A549 (cell line): ENCODE measurements at regions not wholly inside any gene's neighbourhood (a gene's known extent, or its start where the extent isn't known, plus 50 kb on each side); places are given as distances from the start of the nearest gene placed in this dataset.

Experiments
- ATAC-seq, 2 experiments: fragments of 200-7000 bp in 1 of 2; fragments of >200 bp in 1 of 2; cut with Nextera tagmentation in 1 of 2; cut with Tn5 transposase in 1 of 2; 3 replicates each; pipeline versions ENCODE4 v1.8.0 to v1.9.1; 2018 to 2020; ENCODE audit warnings: mild to moderate bottlenecking in 1 of 2, moderate library complexity in 1 of 2
- CTCF ChIA-PET: fragments of 300-600 bp; sonication (Branson Sonifier 250); formaldehyde crosslinking; extraction: SDS; loops from one replicate; lab custom pipeline; 2021; ENCODE audit warnings: antibody characterized with exemption, inconsistent platforms; lab: Yijun Ruan, JAX
- POLR2A ChIA-PET: fragments of 350-600 bp; formaldehyde crosslinking; extraction: SDS; loops from one replicate; lab custom pipeline; 2021; ENCODE audit warnings: antibody characterized with exemption, inconsistent platforms; lab: Yijun Ruan, JAX
- DNase-seq, 2 experiments: peaks; one replicate each; pipeline versions ENCODE4 v3.0.0 to v3.0.0-alpha.2; 2011 to 2016; ENCODE audit warnings: low read depth in 1 of 2, low spot score in 1 of 2
- FAIRE-seq: peaks from 2 replicates; lab custom pipeline; 2011; peaks lifted over from hg19 to GRCh38; lab: Jason Lieb, UNC
- H3K27ac ChIP-seq, 2 experiments: fragments of >200 bp; sonication (Bioruptor Twin); formaldehyde crosslinking; 3 replicates each; pipeline ENCODE4 v1.5.1; 2016 to 2017
- H3K4me1 ChIP-seq: fragments of >200 bp; sonication (Bioruptor Twin); formaldehyde crosslinking; 3 replicates; pipeline ENCODE4 v1.6.1; 2016
- H3K4me2 ChIP-seq: fragments of >200 bp; sonication (Bioruptor Twin); formaldehyde crosslinking; 3 replicates; pipeline ENCODE4 v1.6.1; 2016
- H3K4me3 ChIP-seq: fragments of >200 bp; sonication (Bioruptor Twin); formaldehyde crosslinking; 3 replicates; pipeline ENCODE4 v1.5.1; 2016
- H3K9me3 ChIP-seq: fragments of >200 bp; sonication (Bioruptor Twin); formaldehyde crosslinking; 3 replicates; pipeline ENCODE4 v1.6.1; 2016
- ATOH8 ChIP-seq: fragments of 250-450 bp; sonication (Bioruptor Pico); IDR thresholded peaks from 2 replicates; pipeline ENCODE4 v1.5.0; 2020; ENCODE audit warnings: low read depth, mild to moderate bottlenecking, moderate library complexity
- BCL3 ChIP-seq: fragments of >200 bp; sonication (Bioruptor Twin); formaldehyde crosslinking; IDR thresholded peaks from 3 replicates; pipeline ENCODE4 v1.6.1; 2016
- CBX2 ChIP-seq: fragments of 200-600 bp; sonication (generic); IDR thresholded peaks from 2 replicates; pipeline ENCODE4 v1.6.1; 2016; ENCODE audit warnings: low read depth, mild to moderate bottlenecking, borderline replicate concordance
- E2F6 ChIP-seq: IDR thresholded peaks from 2 replicates; pipeline ENCODE4 v1.6.1; 2012; ENCODE audit warnings: low read depth, borderline replicate concordance
- ELK1 ChIP-seq: fragments of 150-350 bp; IDR thresholded peaks from 2 replicates; pipeline ENCODE4 v1.6.1; 2014; ENCODE audit warnings: low read depth, mild to moderate bottlenecking, low read length
- EP300 ChIP-seq, 2 experiments: fragments of >200 bp; sonication (Bioruptor Twin); formaldehyde crosslinking; IDR thresholded peaks; 2 replicates in 1 of 2; 3 replicates in 1 of 2; pipeline ENCODE4 v1.6.1; 2016 to 2017
- ESRRA ChIP-seq: fragments of 150-350 bp; IDR thresholded peaks from 2 replicates; pipeline ENCODE4 v1.6.1; 2014; ENCODE audit warnings: mild to moderate bottlenecking, low read length, borderline replicate concordance
- FOSB ChIP-seq: fragments of 250-450 bp; sonication (Bioruptor Pico); IDR thresholded peaks from 2 replicates; pipeline ENCODE4 v1.5.0; 2020; ENCODE audit warnings: mild to moderate bottlenecking, moderate library complexity
- FOSL2 ChIP-seq, 2 experiments: fragments of 450-650 bp in 1 of 2; fragments of >200 bp in 1 of 2; sonication (Bioruptor Twin) in 1 of 2; formaldehyde crosslinking; IDR thresholded peaks; 2 replicates each; pipeline versions ENCODE4 v1.5.0 to v1.6.1; 2016 to 2020; ENCODE audit warnings: mild to moderate bottlenecking in 1 of 2, moderate library complexity in 1 of 2
- HDAC2 ChIP-seq: fragments of 200-600 bp; sonication (generic); IDR thresholded peaks from 2 replicates; pipeline ENCODE4 v1.6.1; 2016
- HMGXB4 ChIP-seq: fragments of 250-450 bp; sonication (Bioruptor Pico); IDR thresholded peaks from 2 replicates; pipeline ENCODE4 v1.5.0; 2021; ENCODE audit warnings: mild to moderate bottlenecking, moderate library complexity, borderline replicate concordance
- HOXA7 ChIP-seq: fragments of 250-450 bp; sonication (Bioruptor Pico); IDR thresholded peaks from 2 replicates; pipeline ENCODE4 v1.5.0; 2020; ENCODE audit warnings: mild to moderate bottlenecking, moderate library complexity
- HOXB5 ChIP-seq: fragments of 250-450 bp; sonication (Bioruptor Pico); IDR thresholded peaks from 2 replicates; pipeline ENCODE4 v1.5.0; 2020; ENCODE audit warnings: mild to moderate bottlenecking, moderate library complexity
- MAX ChIP-seq: IDR thresholded peaks from 2 replicates; pipeline ENCODE4 v1.6.1; 2012
- MAZ ChIP-seq: fragments of 150-350 bp; IDR thresholded peaks from 2 replicates; pipeline ENCODE4 v1.6.1; 2014; ENCODE audit warnings: antibody characterized with exemption, low read depth, low read length, borderline replicate concordance
- NR3C1 ChIP-seq: fragments of >200 bp; sonication (Bioruptor Twin); formaldehyde crosslinking; IDR thresholded peaks from 3 replicates; pipeline ENCODE4 v1.6.1; 2017
- PBX3 ChIP-seq: IDR thresholded peaks from 2 replicates; pipeline ENCODE4 v1.6.1; 2012
- PHF8 ChIP-seq: fragments of 200-600 bp; sonication (generic); IDR thresholded peaks from 2 replicates; pipeline ENCODE4 v1.6.1; 2016; ENCODE audit warnings: low read depth, mild to moderate bottlenecking, antibody characterized with exemption, moderate library complexity, borderline replicate concordance
- RAD21 ChIP-seq, 2 experiments: fragments of >200 bp in 1 of 2; sonication (Bioruptor Twin) in 1 of 2; formaldehyde crosslinking in 1 of 2; IDR thresholded peaks in 1 of 2; conservative IDR thresholded peaks in 1 of 2; 2 replicates in 1 of 2; 3 replicates in 1 of 2; pipeline ENCODE4 v1.6.1; 2012 to 2018; ENCODE audit warnings: inconsistent platforms in 1 of 2
- RCOR1 ChIP-seq: fragments of 150-350 bp; IDR thresholded peaks from 2 replicates; pipeline ENCODE4 v1.6.1; 2014; ENCODE audit warnings: antibody characterized with exemption, low read length, low read depth
- REST ChIP-seq: fragments of 200-600 bp; sonication (generic); IDR thresholded peaks from 2 replicates; pipeline ENCODE4 v1.6.1; 2016; ENCODE audit warnings: antibody characterized with exemption, mild to moderate bottlenecking, moderate library complexity
- RFX5 ChIP-seq: fragments of 450-650 bp; IDR thresholded peaks from 2 replicates; pipeline ENCODE4 v1.7.1; 2014; ENCODE audit warnings: antibody characterized with exemption, mild to moderate bottlenecking, moderate library complexity
- TFCP2L1 ChIP-seq: fragments of 250-450 bp; sonication (Bioruptor Pico); IDR thresholded peaks from 2 replicates; pipeline ENCODE4 v1.5.0; 2021; ENCODE audit warnings: mild to moderate bottlenecking
- TP53 ChIP-seq: fragments of 250-450 bp; sonication (Bioruptor Pico); IDR thresholded peaks from 2 replicates; pipeline ENCODE4 v1.5.0; 2021; ENCODE audit warnings: mild to moderate bottlenecking, moderate library complexity
- ZNF302 ChIP-seq: fragments of 250-450 bp; sonication (Bioruptor Pico); IDR thresholded peaks from 2 replicates; pipeline ENCODE4 v1.9.0; 2021; ENCODE audit warnings: inconsistent platforms, mild to moderate bottlenecking, moderate library complexity
- ZSCAN20 ChIP-seq: fragments of 250-450 bp; sonication (Bioruptor Pico); IDR thresholded peaks from 2 replicates; pipeline ENCODE4 v1.8.0; 2022; ENCODE audit warnings: mild to moderate bottlenecking, moderate library complexity
- WGBS: methylation state at CpG from one replicate; pipeline ENCODE4 v1.1.6; 2017; ENCODE audit errors: missing lambda C conversion rate; 5-methylcytosine and 5-hydroxymethylcytosine counted together

- Histone ChIP-seq H3K27ac (no peak overlapping the region), H3K4me3 (no peak overlapping the region), H3K4me2 (no peak overlapping the region), H3K9me3 (no peaks in the 10 kb centered on the region), H3K4me1 (no peaks in the 10 kb centered on the region)
- POLR2A ChIA-PET: no interaction called here
- DNase-seq (no peak), FAIRE-seq (no peak), ATAC-seq (no peak)
- 0% methylated on average over 1 of the region's 5 CpGs for WGBS
- CTCF ChIA-PET: no interaction called here
- TF ChIP-seq RCOR1 (no peak), RFX5 (no peak), HOXA7 (CRISPR knock-in tag) (no peak), RAD21 (conservative IDR thresholded peaks at IDR 0.05 in 1 of 2, IDR thresholded peaks at IDR 0.05 in 1 of 2) (no peak), ELK1 (no peak), CBX2 (no peak), BCL3 (no peak), FOSB (CRISPR knock-in tag) (no peak), HDAC2 (no peak), E2F6 (no peak), MAZ (no peak), NR3C1 (no peak), FOSL2 (IDR thresholded peaks at IDR 0.05) (no peak), FOSL2 (CRISPR knock-in tag; IDR thresholded peaks at IDR 0.05) (no peak), REST (no peak), ESRRA (no peak), EP300 (IDR thresholded peaks at IDR 0.05) (no peak), HOXB5 (CRISPR knock-in tag) (no peak), ZSCAN20 (no peak)
Measured at GRCh38 chr4:19615086-19615689, 636.5 kb upstream of the SLIT2 start.

- TF ChIP-seq PBX3: no peak
- TF ChIP-seq ZNF302 (CRISPR knock-in tag): no peak
- TF ChIP-seq ESRRA: no peak
- no peak for TF ChIP-seq HOXB5 (CRISPR knock-in tag)
- TF ChIP-seq TP53 (CRISPR knock-in tag): no peak
- TF ChIP-seq MAX: no peak
- TF ChIP-seq CBX2: no peak
- TF ChIP-seq FOSB (CRISPR knock-in tag): no peak
- no peak for TF ChIP-seq TFCP2L1 (CRISPR knock-in tag)
- no peak for TF ChIP-seq ATOH8 (CRISPR knock-in tag)
- TF ChIP-seq PHF8: no peak
- no peak for TF ChIP-seq HMGXB4
- H3K4me1 ChIP-seq: no peaks in the 10 kb centered on the region
- H3K27ac ChIP-seq: no peak overlapping the region
- DNase-seq (no peak), FAIRE-seq (no peak), ATAC-seq (no peak)
- no peak overlapping the region for H3K4me2 ChIP-seq
- H3K4me3 ChIP-seq: no peak overlapping the region
- WGBS: 4% methylated on average over 1 of the region's 1 CpG
- H3K9me3 ChIP-seq: no peaks in the 10 kb centered on the region
- POLR2A ChIA-PET: no interaction called here
- CTCF ChIA-PET: no interaction called here
Measured at GRCh38 chr4:19614171-19614570, 637.5 kb upstream of the SLIT2 start.
